Hepatocyte (in vitro differentiated cells): ENCODE measurements at regions not wholly inside any gene's neighbourhood (a gene's known extent, or its start where the extent isn't known, plus 50 kb on each side); places are given as distances from the start of the nearest gene placed in this dataset.

ENCODE experiments used
- EZH2 ChIP-seq: fragments of 200-600 bp; sonication (generic); IDR thresholded peaks from 2 replicates; pipeline ENCODE4 v1.6.1; 2016; ENCODE audit warnings: antibody characterized with exemption, mild to moderate bottlenecking, borderline replicate concordance
- TF ChIP-seq, protein P1 (sequence below): fragments of 200-600 bp; sonication (generic); IDR thresholded peaks from 2 replicates; pipeline ENCODE4 v1.5.1; 2016; ENCODE audit warnings: antibody characterized with exemption, mild to moderate bottlenecking; ENCODE audit not compliant: poor library complexity

DNA sequence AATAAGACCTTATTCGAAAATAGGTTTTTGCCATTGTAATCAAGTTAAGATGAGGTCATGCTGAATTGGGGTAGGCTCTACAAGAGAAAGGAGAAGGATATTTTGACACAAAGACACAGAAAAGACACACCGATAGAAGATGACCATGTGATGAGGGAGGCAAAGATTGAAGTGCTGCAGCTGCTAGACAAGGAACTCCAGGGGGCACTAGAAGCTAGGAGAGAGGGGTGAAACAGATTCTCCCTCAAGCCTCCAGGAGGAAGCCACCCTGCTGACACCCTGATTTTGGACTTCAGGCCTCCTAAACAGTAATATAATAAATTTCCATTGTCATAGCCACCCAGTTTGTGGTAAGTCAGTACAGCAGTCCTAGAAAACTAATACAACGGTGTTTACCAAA, 506.8 kb upstream of the CAMK1G start:
- TF ChIP-seq, protein P1, sequence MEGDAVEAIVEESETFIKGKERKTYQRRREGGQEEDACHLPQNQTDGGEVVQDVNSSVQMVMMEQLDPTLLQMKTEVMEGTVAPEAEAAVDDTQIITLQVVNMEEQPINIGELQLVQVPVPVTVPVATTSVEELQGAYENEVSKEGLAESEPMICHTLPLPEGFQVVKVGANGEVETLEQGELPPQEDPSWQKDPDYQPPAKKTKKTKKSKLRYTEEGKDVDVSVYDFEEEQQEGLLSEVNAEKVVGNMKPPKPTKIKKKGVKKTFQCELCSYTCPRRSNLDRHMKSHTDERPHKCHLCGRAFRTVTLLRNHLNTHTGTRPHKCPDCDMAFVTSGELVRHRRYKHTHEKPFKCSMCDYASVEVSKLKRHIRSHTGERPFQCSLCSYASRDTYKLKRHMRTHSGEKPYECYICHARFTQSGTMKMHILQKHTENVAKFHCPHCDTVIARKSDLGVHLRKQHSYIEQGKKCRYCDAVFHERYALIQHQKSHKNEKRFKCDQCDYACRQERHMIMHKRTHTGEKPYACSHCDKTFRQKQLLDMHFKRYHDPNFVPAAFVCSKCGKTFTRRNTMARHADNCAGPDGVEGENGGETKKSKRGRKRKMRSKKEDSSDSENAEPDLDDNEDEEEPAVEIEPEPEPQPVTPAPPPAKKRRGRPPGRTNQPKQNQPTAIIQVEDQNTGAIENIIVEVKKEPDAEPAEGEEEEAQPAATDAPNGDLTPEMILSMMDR: peak; percentile 16
- no peak for TF ChIP-seq EZH2
